SHP77 (cell line): ENCODE measurements at regions not wholly inside any gene's neighbourhood (a gene's known extent, or its start where the extent isn't known, plus 50 kb on each side); places are given as distances from the start of the nearest gene placed in this dataset.

Experiments used
- DNase-seq, 2 experiments: peaks; one replicate each; lab custom pipeline; 2025; lab: John Stamatoyannopoulos, UW

GRCh38 chr2:103276869-103277268, 515.0 kb downstream of the TMEM182 start:
- DNase-seq, result no peak

DNA sequence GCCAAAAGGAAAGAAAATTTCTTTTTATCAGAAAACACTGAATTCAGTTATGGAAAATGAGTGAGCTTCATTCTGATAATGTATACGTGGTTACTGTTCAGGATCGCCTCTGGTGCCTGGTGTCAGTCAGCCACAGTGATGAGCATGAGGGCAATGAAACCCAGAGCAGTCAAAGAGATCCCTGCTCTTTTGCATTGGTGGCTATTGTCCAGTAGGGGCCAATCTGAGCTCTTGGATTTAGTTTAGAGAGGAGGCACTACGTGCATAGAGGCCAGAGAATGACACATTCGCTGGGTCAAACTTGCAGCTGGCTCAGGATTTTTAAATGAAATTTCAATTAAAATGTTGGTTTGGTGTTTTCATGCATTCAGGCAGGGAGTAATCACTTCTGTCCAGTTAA, 522.9 kb downstream of the TMEM182 start:
- DNase-seq, result no peak

DNA sequence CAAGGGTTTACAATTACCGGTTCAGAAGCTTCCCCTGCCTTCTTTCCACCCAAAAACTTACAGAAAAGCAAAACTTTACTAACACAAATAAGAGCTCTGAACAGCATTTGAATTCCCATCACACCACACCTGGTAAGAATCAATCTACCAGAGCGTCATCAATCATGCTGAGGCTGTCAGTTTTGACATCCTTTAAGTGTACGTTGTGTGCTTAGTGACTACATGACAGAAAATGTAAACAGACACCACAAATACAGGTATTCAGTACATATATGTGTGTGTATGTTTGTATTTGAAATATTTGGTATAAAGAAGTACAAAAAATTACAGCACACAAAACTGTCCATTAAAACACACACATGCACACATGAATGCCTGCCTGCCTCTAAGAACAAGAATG, 523.5 kb downstream of the TMEM182 start:
- DNase-seq, result no peak

DNA sequence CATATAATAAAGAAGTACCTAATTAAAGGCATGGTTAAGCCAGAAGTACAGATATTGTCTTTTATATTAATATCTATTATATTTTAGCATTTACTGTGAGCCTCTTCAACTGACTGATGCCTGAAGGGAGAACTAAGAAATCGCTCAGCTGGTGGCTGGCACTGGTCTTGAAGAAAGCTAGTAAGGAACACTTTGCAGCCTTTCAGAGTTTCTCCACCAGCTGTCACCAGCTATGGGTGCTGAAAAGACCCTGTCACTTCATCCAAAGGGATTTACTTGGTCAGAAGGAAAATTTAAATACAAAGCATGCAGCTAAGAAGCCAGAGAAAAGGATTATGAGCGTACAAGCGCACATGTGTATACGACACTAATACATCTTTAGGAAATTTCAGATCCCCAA, 525.9 kb downstream of the TMEM182 start:
- DNase-seq, result no peak

DNA sequence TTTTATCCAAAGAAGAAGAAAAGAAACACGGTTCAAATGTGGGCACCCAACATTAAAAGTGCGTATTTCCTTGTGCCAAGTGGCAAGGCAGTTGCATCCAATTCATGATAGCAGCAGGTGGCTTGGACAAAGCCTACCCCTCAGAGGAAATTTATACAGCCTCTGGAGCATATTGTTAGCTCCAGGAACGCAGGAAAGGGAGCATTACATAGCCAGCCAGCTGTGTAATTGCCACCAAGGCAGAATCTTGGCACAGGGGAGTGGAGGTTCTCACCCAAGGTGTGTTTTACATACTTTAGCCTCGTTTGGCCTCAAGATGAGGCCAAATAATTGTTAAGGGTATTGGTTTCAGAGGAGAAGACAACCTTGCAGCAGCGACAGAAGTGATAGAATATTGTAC, 526.9 kb downstream of the TMEM182 start:
- DNase-seq, result no peak

DNA sequence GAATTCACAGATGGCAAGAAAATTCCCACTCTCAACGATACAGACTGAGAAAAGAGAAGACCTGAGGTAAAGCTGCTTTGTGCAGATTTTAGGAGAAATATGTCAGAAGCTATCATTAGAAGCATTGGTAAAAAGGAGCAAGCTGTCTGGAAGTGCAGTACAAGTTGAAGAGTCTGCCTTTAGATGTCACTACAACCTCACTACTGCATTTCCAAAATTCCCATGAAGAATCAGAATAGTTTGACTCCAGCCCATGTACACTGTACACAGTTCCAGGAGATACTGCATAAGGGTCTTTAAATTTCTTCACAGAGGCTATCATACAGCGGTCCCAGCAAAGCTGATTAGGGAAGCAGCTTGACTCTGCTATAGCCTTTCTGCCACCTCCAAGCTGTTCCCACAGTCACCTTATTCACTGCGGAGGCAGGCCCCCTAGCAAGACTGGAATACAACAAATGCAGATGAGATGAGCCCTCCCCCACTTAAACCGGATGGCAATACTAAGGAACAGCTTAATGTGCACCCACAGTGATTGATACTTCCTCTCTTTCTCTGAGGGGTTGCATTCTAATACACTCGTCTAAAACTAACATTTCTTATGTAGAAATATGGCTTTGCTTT, 527.4 kb downstream of the TMEM182 start:
- DNase-seq, result peak; percentile 4 to 8

DNA sequence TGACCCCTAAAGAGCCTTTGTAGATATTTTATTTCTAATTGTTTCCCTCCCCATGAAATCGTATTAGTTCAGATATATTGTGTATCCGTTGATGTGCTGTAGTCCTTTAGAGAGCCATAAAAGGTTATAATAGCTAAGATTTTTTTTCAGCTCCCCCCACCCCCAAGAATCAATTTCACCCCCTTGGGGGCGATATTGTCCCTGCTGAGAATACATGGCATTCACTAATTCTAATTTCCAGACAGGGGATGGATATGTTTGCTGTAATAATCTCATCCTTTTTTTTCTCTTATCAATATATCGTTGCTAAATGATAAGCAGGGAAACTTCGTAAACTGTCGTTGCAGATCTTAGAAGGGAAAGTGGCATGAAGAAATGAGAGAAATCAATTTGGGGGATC, 530.7 kb downstream of the TMEM182 start:
- DNase-seq, result no peak

DNA sequence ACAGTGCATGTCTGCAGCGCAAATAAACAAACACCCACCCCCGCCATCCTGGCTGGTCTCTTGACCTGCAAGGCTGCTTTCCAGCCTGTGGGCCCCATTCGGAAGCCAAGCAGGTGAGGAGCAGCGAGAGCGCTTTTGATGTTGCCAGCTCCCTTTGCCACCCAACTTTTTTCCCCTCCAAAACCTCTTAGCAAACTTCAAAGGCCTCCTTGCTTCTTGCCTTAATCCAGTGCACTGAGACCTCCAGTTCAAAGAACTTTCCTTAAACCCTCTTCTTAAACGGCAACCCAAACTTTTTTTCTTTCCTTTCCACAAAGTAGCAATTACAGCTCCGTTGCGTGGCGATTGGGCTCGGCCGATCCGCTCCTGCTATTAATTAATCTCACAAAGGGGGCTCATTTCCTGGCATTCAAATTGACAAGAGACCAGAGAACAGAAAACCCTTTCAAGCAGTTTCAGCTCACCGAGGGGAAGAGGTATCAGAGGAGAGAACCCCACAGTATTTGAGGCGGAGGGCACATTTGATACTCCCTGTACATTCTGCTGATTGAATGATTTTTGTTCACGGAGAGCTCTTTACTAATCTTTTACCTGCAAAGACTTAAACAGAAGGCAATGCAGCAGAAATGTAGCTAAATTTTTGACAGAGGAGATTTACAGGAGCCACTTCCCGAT, 531.4 kb downstream of the TMEM182 start:
- no peak for DNase-seq

- no peak for DNase-seq
Observed at GRCh38 chr2:103293742-103294077, 531.9 kb downstream of the TMEM182 start.

GRCh38 chr2:103294420-103294819, 532.6 kb downstream of the TMEM182 start:
- no peak for DNase-seq

DNA sequence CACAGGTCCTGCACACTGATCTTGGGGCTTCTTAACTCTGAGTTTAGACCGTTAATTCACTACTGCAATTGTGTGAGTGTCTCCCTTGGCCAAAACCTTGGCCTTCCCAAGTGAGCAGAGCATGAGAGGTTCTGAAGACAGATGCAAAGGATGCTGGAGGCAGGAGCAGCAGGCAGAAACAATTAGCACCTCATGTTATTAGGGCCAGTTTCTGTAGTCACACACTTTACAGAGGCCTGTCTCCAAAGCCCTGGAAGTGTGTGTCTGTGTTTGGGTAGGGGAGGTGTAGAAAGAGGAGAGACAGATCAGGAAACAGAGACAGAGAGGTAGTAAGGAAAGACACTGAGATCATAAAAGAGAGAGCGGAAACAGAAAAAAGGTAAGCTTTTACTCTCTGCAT, 533.8 kb downstream of the TMEM182 start:
- no peak for DNase-seq

DNA sequence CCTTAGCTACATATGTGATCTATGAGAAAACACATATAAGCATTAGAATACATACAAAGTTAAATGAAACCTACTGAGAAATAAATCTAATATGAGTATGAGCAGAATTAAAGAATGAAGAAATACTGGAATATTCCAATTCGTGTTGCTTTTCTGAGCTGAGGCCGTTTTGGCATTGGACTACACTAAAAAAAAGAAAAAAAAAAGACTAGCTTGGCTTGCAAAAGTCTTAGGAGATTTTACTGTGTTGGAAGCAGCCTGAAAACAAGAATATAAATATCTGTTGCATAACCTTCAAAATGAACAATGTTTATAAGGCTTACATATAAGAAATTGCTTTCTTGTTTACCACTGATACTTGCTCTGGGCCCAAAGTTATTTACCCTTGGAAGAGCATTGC, 562.8 kb downstream of the TMEM182 start:
- DNase-seq, result no peak

DNA sequence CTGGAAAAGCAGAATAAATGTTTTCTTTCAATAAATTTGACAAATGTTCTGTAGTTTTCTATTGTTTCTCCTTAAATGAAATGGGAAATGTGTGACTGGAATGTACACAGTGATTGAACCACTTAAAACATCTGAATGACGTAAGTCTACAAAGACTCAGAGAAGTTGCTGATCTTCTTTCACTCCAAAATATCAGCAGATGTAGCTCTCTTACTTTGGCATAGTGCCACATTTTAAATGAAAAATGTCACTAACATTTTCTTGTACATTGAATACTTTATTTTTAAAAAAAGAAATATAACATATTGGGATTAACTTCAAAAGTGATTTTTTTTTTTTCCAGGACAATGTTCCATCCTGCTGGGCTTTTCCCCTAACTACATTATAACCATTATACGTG, 565.6 kb downstream of the TMEM182 start:
- no peak for DNase-seq

DNA sequence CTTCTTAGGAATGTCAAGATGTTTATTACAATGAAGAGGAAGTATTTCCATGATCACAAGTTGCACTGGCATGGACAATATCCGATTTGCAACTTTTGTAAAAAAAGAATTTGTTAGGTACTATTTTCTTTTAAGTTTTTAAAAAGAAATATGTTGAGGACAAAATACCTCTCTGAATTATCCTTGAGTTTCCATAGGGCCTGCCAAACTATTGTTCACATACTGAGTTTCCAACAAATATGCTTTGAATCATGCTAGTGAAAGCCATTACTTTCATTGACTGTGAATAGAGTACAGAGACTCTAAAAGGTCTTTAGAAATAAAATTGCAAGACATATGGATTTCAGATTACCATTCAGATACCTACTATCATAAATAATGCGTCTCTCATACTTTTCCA, 566.1 kb downstream of the TMEM182 start:
- no peak for DNase-seq

DNA sequence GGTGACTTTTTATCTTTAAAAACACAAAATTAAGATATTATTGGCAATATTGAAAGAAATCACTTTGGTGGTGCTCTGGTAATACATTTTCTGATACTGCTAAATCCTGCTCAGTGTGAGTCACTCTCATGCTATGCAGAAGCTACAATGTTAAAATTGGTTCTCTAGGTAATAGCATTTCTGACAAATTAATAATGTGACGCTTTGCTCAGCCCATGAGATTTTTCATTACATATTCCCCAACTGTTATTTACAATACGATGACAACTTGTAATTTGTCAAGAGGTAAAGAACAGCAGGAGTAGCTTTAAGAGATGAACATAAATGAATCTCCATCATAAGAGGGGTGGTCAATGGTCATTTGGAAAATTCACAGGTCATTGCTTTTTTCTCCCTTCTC, 573.6 kb downstream of the TMEM182 start:
- DNase-seq, result no peak

DNA sequence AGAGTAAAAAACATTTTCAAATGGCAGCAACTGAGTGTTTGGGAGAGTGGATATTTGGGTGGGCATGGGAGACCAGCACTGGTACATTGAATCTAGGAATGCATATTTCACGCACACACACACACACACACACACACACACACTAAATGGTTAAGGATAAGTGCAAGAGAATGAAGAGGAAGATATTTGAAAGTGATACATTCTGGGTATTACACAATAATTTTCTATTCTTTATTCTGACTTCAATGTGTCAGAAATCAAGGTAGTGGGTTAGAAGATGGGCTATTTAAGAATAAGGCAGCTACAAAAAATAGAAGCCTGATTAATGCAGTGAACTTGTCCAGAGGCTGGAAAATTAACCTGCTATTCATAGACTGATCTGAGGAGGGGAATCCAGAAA, 577.0 kb downstream of the TMEM182 start:
- no peak for DNase-seq

DNA sequence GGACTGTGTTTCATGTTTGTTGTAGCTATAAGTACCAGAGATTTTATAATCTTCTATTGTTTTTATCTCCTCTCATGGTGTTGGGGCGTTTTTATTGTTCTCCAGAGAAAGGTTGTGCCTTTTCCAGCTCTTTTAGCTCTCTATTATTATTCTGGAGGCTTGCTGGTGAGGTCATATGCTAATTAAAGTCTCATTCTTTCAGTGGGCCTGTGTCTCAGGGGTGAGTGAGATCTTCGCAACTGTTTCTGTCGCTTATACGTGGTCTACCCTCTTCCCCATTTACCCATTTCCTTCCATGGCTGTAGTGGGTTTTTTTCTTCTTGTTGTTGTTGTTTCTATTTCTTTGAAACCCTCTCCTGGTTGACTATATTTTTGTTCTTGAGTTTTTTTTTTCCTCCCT, 584.9 kb downstream of the TMEM182 start:
- no peak for DNase-seq

DNA sequence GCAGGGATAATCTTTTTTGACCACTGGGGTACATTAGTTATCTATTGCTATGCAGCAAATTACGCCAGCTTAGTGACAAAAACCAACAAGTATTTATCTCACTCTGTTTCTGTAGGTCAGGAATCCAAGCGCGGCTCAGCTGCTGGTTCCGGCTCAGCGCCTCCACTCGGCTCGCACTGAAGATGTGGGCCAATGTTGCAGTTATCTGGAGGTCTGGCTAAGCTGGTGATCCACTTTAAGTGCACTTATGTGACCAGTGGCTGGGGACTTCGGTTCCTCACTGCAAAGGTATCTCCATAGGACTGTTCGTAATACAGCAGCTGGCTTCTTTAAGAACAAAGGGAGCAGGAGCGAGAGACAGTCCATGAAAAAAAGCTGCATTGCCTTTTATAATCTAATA, 591.9 kb downstream of the TMEM182 start:
- DNase-seq, result no peak

DNA sequence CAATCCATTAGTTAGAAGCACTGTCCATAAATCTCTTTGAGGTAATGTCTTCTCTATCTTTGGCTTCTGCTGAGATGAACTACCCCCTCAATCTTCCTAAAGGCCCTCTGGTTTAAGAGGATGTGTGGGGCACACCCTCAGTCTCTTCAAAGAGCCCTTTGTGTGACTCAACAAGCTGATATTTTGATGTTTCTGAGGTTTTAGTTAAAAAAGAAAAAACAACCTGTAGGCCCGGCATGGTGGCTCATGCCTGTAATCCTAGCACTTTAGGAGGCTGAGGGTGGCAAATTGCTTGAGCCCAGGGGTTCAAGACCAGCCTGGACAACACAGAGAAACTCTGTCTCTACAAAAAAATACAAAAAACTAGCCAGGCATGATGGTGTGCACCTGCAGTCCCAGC, 593.5 kb downstream of the TMEM182 start:
- no peak for DNase-seq

DNA sequence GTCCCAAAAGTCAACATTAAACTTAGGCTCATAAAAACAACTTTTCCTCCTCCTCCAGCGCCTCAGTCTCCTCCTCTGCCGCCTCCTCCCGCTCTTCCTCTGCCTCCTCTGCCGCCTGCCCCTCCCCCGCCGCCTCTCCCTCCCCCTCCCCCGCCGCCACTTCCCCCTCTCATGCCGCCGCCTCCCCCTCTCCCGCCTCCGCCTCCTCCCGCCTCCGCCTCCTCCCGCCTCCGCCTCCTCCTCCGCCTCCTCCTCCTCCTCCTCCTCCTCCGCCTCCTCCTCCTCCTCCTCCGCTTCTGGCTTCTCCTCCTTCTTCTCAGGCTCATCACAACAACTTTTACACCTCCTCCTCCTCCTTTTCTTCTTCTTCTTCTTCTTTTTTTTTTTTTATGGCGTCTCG, 599.9 kb downstream of the TMEM182 start:
- peak; percentile 25 to 52 for DNase-seq

DNA sequence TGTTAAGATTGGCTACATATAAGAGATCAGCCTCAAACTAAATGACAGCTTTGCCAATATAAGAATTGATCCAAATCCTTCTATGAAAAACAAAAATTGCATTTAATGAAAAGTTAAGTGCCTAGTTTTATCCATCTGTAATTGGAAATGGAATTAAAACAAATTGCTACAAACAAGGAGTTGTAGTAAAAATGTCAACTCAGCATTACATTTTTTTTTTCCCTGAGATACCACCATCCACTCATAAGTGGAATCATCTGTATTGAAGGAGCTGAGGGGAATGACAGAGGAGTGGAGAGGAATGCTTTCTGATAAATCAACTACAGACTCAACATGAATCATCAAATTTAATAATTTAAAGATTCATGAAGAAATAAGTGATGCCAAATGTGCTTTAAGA, 601.8 kb downstream of the TMEM182 start:
- DNase-seq, result no peak

- DNase-seq, result peak in 1 of 2 experiments; percentile 21
Observed at GRCh38 chr2:103364177-103364576, 602.3 kb downstream of the TMEM182 start.

DNA sequence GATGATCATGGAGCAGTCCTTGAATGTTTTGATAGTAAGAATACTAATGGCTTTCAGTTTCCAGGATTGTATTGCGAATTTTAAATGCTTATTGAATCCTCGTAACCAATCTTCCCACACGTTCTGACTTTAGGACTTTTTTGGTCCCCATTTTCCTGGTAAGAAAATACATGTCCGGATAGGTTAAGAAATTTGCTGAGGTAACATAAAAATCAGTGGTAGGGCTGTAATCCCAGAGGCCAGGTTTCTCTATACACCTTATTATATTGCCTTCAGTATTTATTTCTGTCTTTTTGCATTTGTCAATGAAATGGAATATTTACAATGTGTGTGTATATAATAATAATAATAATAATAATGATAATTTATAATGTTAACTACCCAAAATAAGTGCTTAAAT, 603.2 kb downstream of the TMEM182 start:
- DNase-seq, result no peak

- DNase-seq, result no peak
Observed at GRCh38 chr2:103367877-103368276, 606.0 kb downstream of the TMEM182 start.
